Heart left ventricle (tissue), 13 donors: ENCODE measurements at regions not wholly inside any gene's neighbourhood (a gene's known extent, or its start where the extent isn't known, plus 50 kb on each side); places are given as distances from the start of the nearest gene placed in this dataset.

Experiments used
- CTCF ChIP-seq, 12 donors: fragments of 200-600 bp; sonication (generic) in 4 of 12; IDR thresholded peaks; one replicate each; pipeline versions ENCODE4 v1.5.0 to v1.8.0; 2018 to 2022; ENCODE audit warnings: antibody characterized with exemption in 12 of 12, mild to moderate bottlenecking in 5 of 12
- POLR2A ChIP-seq, 2 donors: fragments of 450-650 bp; IDR thresholded peaks; one replicate each; pipeline ENCODE4 v1.6.1; 2017; ENCODE audit warnings: antibody characterized with exemption in 2 of 2, mild to moderate bottlenecking in 2 of 2, moderate library complexity in 2 of 2
- donor health status: ischemic (EF 13 %, LVEDD 7.1; RV severe dilation, severe dysfunction).
- donor health status: DM: no; HTN: yes; CAD: no.
- donor health status: DM: no; HTN: no; CAD: no.
- donor health status: ischemic (EF 25% LVEDD 6.9; RV normal size, moderate dysfunction).
- donor health status: ischemic (EF 25% LVEDD 5.7; RV mildly dilated, moderate dysfunction).
- donor health status: ischemic (EF 35%, LVEDD 5.7; RV mildly dilated, moderate dysfunction).
- donor health status: nonischemic (EF 11% LVEDD 7.7; RV severe dilation, severe dysfunction).
- donor health status: DM: yes; HTN: yes; CAD: no.
- donor health status: PGD.
- donor health status: ischemic (EF 29% LVEDD 5.4; RV normal size, mild dysfunction).
- donor health status: nonischemic (EF 23%, LVEDD 6.1; RV moderate dilation, normal function).

GRCh38 chr3:23002836-23003732 lies 200.0 kb upstream of the UBE2E2 start:
- TF ChIP-seq CTCF (IDR thresholded peaks at IDR 0.05) (no peak), POLR2A (IDR thresholded peaks at IDR 0.05) (no peak)
